IMR-90 (cell line): ENCODE measurements at regions not wholly inside any gene's neighbourhood (a gene's known extent, or its start where the extent isn't known, plus 50 kb on each side); places are given as distances from the start of the nearest gene placed in this dataset.

Experiments
- ATAC-seq: fragments of 200-7000 bp; cut with Tn5 transposase; 2 replicates; pipeline ENCODE4 v1.9.1; 2020; ENCODE audit warnings: low read depth, mild to moderate bottlenecking, moderate library complexity
- BruUV-seq: library from RNA; stranded (reverse); fragments of 400-500 nt; replicated peaks from 2 replicates; lab custom pipeline; 2021; lab: Mats Ljungman, UMichigan
- CTCF ChIA-PET: fragments of 300-600 bp; formaldehyde crosslinking; extraction: SDS; loops from one replicate; lab custom pipeline; 2021; ENCODE audit warnings: antibody characterized with exemption; lab: Yijun Ruan, JAX
- POLR2A ChIA-PET: fragments of 300-600 bp; sonication (Branson Sonifier 250); formaldehyde crosslinking; loops from one replicate; lab custom pipeline; 2022; ENCODE audit warnings: antibody characterized with exemption; ENCODE audit not compliant: unreplicated experiment; lab: Charles Lee
- DNase-seq: peaks from one replicate; pipeline ENCODE4 v3.0.0; 2013
- H2AFZ ChIP-seq: replicated peaks from 2 replicates; pipeline ENCODE3; 2013; ENCODE audit warnings: low read length, mild to moderate bottlenecking; ENCODE audit not compliant: poor library complexity
- H2AK5ac ChIP-seq: 2 replicates; pipeline ENCODE4 v1.6.1; 2013; ENCODE audit warnings: low read depth, low read length, inconsistent platforms
- H2AK9ac ChIP-seq: replicated peaks from 2 replicates; pipeline ENCODE3; 2013; ENCODE audit warnings: mild to moderate bottlenecking, low read depth, low read length, moderate library complexity; ENCODE audit not compliant: poor library complexity
- H2BK120ac ChIP-seq: 2 replicates; pipeline ENCODE4 v1.6.1; 2013; ENCODE audit warnings: low read depth, low read length, inconsistent platforms
- H2BK15ac ChIP-seq: 3 replicates; pipeline ENCODE4 v1.6.1; 2013; ENCODE audit warnings: low read depth, low read length, inconsistent platforms
- H2BK20ac ChIP-seq: 2 replicates; pipeline ENCODE4 v1.6.1; 2013; ENCODE audit warnings: low read depth, mild to moderate bottlenecking, inconsistent platforms, low read length, moderate library complexity
- H2BK5ac ChIP-seq: 2 replicates; pipeline ENCODE4 v1.6.1; 2013; ENCODE audit warnings: mild to moderate bottlenecking, low read depth, low read length, inconsistent platforms; ENCODE audit not compliant: poor library complexity, severe bottlenecking
- H3K14ac ChIP-seq: replicated peaks from 2 replicates; pipeline ENCODE4 v1.6.1; 2013; ENCODE audit warnings: low read depth, low read length, inconsistent platforms
- H3K18ac ChIP-seq: 2 replicates; pipeline ENCODE4 v1.6.1; 2013; ENCODE audit warnings: low read depth, low read length, control low read depth
- H3K23ac ChIP-seq: 2 replicates; pipeline ENCODE4 v1.6.1; 2013; ENCODE audit warnings: low read depth, low read length, inconsistent platforms
- H3K27ac ChIP-seq: 2 replicates; pipeline ENCODE4 v1.5.1; 2013; ENCODE audit warnings: mild to moderate bottlenecking, control low read depth, low read length; ENCODE audit not compliant: insufficient read depth
- H3K27me3 ChIP-seq: 2 replicates; pipeline ENCODE4 v1.6.1; 2013; ENCODE audit warnings: low read length; ENCODE audit not compliant: control insufficient read depth, insufficient read depth
- H3K36me3 ChIP-seq: 2 replicates; pipeline ENCODE4 v1.6.1; 2013; ENCODE audit warnings: low read length, mixed read lengths; ENCODE audit not compliant: control insufficient read depth, insufficient read depth
- H3K4ac ChIP-seq: 2 replicates; pipeline ENCODE4 v1.6.1; 2013; ENCODE audit warnings: low read depth, low read length, inconsistent platforms
- H3K4me1 ChIP-seq: 2 replicates; pipeline ENCODE4 v1.6.1; 2013; ENCODE audit warnings: low read length, mixed read lengths; ENCODE audit not compliant: control insufficient read depth, insufficient read depth
- H3K4me2 ChIP-seq: 2 replicates; pipeline ENCODE4 v1.6.1; 2013; ENCODE audit warnings: low read depth, mild to moderate bottlenecking, control low read depth, low read length, moderate library complexity
- H3K4me3 ChIP-seq: 2 replicates; pipeline ENCODE4 v1.5.1; 2013; ENCODE audit warnings: low read depth, mild to moderate bottlenecking, control low read depth, low read length, moderate library complexity; ENCODE audit not compliant: insufficient read depth
- H3K56ac ChIP-seq: 2 replicates; pipeline ENCODE4 v1.6.1; 2013; ENCODE audit warnings: low read length, inconsistent platforms; ENCODE audit not compliant: insufficient read depth; ENCODE audit errors: extremely low read depth
- H3K79me1 ChIP-seq, 2 experiments: 2 replicates each; pipeline ENCODE4 v1.6.1; 2013; ENCODE audit warnings: low read length in 2 of 2, inconsistent platforms in 1 of 2, low read depth in 1 of 2
- H3K9ac ChIP-seq: 2 replicates; pipeline ENCODE4 v1.6.1; 2013; ENCODE audit warnings: low read depth, low read length, control low read depth
- H3K9me1 ChIP-seq: 2 replicates; pipeline ENCODE4 v1.6.1; 2013; ENCODE audit warnings: low read length, inconsistent platforms; ENCODE audit not compliant: insufficient read depth
- H3K9me3 ChIP-seq: 2 replicates; pipeline ENCODE4 v1.6.1; 2013; ENCODE audit warnings: low read length; ENCODE audit not compliant: control insufficient read depth, insufficient read depth
- H4K20me1 ChIP-seq: 2 replicates; pipeline ENCODE4 v1.6.1; 2013; ENCODE audit warnings: low read length, inconsistent platforms; ENCODE audit not compliant: insufficient read depth
- H4K5ac ChIP-seq: 2 replicates; pipeline ENCODE4 v1.6.1; 2013; ENCODE audit warnings: mild to moderate bottlenecking, low read depth, low read length, control low read depth
- H4K8ac ChIP-seq, 2 experiments: 2 replicates each; pipeline ENCODE4 v1.6.1; 2013; ENCODE audit warnings: low read depth in 2 of 2, low read length in 2 of 2, control low read depth in 1 of 2, inconsistent platforms in 1 of 2
- H4K91ac ChIP-seq: 2 replicates; pipeline ENCODE4 v1.6.1; 2013; ENCODE audit warnings: low read depth, low read length, inconsistent platforms; ENCODE audit not compliant: insufficient read depth
- BHLHE40 ChIP-seq: fragments of 150-350 bp; IDR thresholded peaks from 2 replicates; pipeline ENCODE4 v1.6.1; 2016; ENCODE audit warnings: mild to moderate bottlenecking, low read depth, low read length
- CEBPB ChIP-seq: IDR thresholded peaks from 2 replicates; pipeline ENCODE4 v1.6.1; 2012; ENCODE audit warnings: low read depth, low read length, improper control_type of control experiment
- CHD1 ChIP-seq: IDR thresholded peaks from 2 replicates; pipeline ENCODE4 v1.6.1; 2012; ENCODE audit warnings: low read depth, low read length, improper control_type of control experiment
- ELK1 ChIP-seq: fragments of 150-350 bp; IDR thresholded peaks from 2 replicates; pipeline ENCODE4 v1.6.1; 2016; ENCODE audit warnings: low read depth, mild to moderate bottlenecking, low read length, moderate library complexity, borderline replicate concordance
- MAFK ChIP-seq: IDR thresholded peaks from 2 replicates; pipeline ENCODE4 v1.6.1; 2012; ENCODE audit warnings: low read depth, low read length, improper control_type of control experiment
- MAZ ChIP-seq: IDR thresholded peaks from 2 replicates; pipeline ENCODE4 v1.6.1; 2012; ENCODE audit warnings: low read depth, mild to moderate bottlenecking, low read length, improper control_type of control experiment, moderate library complexity, borderline replicate concordance
- NFE2L2 ChIP-seq: fragments of 150-350 bp; IDR thresholded peaks from 2 replicates; pipeline ENCODE4 v1.6.1; 2016; ENCODE audit warnings: low read depth, mild to moderate bottlenecking, low read length
- POLR2A ChIP-seq: IDR thresholded peaks from 2 replicates; pipeline ENCODE4 v1.6.1; 2012; ENCODE audit warnings: mild to moderate bottlenecking, low read depth, low read length
- RAD21 ChIP-seq: IDR thresholded peaks from 2 replicates; pipeline ENCODE4 v1.6.1; 2012; ENCODE audit warnings: low read length, improper control_type of control experiment
- RCOR1 ChIP-seq: IDR thresholded peaks from 2 replicates; pipeline ENCODE4 v1.6.1; 2012; ENCODE audit warnings: mild to moderate bottlenecking, low read length, improper control_type of control experiment; ENCODE audit not compliant: insufficient replicate concordance
- RFX5 ChIP-seq: IDR thresholded peaks from 2 replicates; pipeline ENCODE4 v1.8.0; 2012; ENCODE audit warnings: low read depth, mild to moderate bottlenecking, low read length, moderate library complexity
- SMC3 ChIP-seq: fragments of 150-350 bp; IDR thresholded peaks from 2 replicates; pipeline ENCODE4 v1.6.1; 2016; ENCODE audit warnings: low read depth, mild to moderate bottlenecking, antibody characterized with exemption, low read length, moderate library complexity
- USF2 ChIP-seq: fragments of 150-350 bp; IDR thresholded peaks from 2 replicates; pipeline ENCODE4 v1.6.1; 2017; ENCODE audit warnings: mild to moderate bottlenecking, antibody characterized with exemption, low read length, low read depth
- WGBS, 2 experiments: methylation state at CpG; one replicate each; pipeline versions ENCODE4 v1.1.5 to v1.1.7; 2013; ENCODE audit warnings: missing lambda C conversion rate in 2 of 2; ENCODE audit not compliant: insufficient read length in 1 of 2; ENCODE audit errors: extremely low coverage in 2 of 2; 5-methylcytosine and 5-hydroxymethylcytosine counted together
- dilution Hi-C: fragments of 300-500 bp; cut with HindIII; formaldehyde crosslinking; loops from one replicate; pipeline ENCODE4 v1.14.3; 2018; ENCODE audit warnings: low sequenced_read_pairs; ENCODE audit not compliant: unreplicated experiment
- in situ Hi-C: fragments of 300-500 bp; cut with MboI; formaldehyde crosslinking; loops from 3 replicates; pipeline ENCODE4 v1.14.3; 2019; ENCODE audit warnings: low sequenced_read_pairs, inconsistent platforms, mixed read lengths
- intact Hi-C: fragments of 100-400 bp; cut with micrococcal nuclease; formaldehyde crosslinking; loops from 2 replicates; pipeline ENCODE4 v1.10.0; 2022

GRCh38 chr10:123409426-123409825 is 255.2 kb downstream of the BUB3 start:
- Histone ChIP-seq H3K9ac (no peak overlapping the region), H4K5ac (no peak overlapping the region), H3K4me3 (no peak overlapping the region), H2AFZ (no peak overlapping the region), H3K9me3 (peaks cover 15% of the 10 kb centered on the region), H2AK9ac (no peak overlapping the region), H3K14ac (no peak overlapping the region), H2BK120ac (no peak overlapping the region), H4K20me1 (no peaks in the 10 kb centered on the region), H3K23ac (no peak overlapping the region), H2BK5ac (no peak overlapping the region), H3K56ac (no peak overlapping the region), H3K9me1 (no peaks in the 10 kb centered on the region), H4K91ac (no peak overlapping the region), H3K27me3 (no peaks in the 10 kb centered on the region), H3K4me2 (no peak overlapping the region), H2BK15ac (no peak overlapping the region), H2BK20ac (no peak overlapping the region), H4K8ac (no peak overlapping the region), H3K18ac (no peak overlapping the region), H3K4me1 (no peaks in the 10 kb centered on the region), H3K79me1 (no peaks in the 10 kb centered on the region), H3K27ac (no peak overlapping the region), H2AK5ac (no peak overlapping the region), H3K36me3 (no peaks in the 10 kb centered on the region), H3K4ac (no peak overlapping the region)
- no TSS peak for BruUV-seq
- ChIA-PET POLR2A (no interaction called here), CTCF (no interaction called here)
- no peak for DNase-seq
- no CpG with 5 or more reads among the region's 3 CpGs for WGBS, 2 experiments
- dilution Hi-C loops (no loop called here), intact Hi-C loops (no loop called here), in situ Hi-C loops (no loop called here)
- ATAC-seq, result no peak
- TF ChIP-seq NFE2L2, result no peak
- no peak for TF ChIP-seq CHD1
- TF ChIP-seq MAFK, result no peak
- no peak for TF ChIP-seq RFX5
- TF ChIP-seq CEBPB, result no peak
- no peak for TF ChIP-seq SMC3
- TF ChIP-seq MAZ, result no peak
- no peak for TF ChIP-seq RCOR1
- TF ChIP-seq POLR2A, result no peak
- no peak for TF ChIP-seq ELK1
- TF ChIP-seq USF2, result no peak
- TF ChIP-seq BHLHE40, result no peak
- no peak for TF ChIP-seq RAD21
